T-cell (primary cell): ENCODE measurements at regions not wholly inside any gene's neighbourhood (a gene's known extent, or its start where the extent isn't known, plus 50 kb on each side); places are given as distances from the start of the nearest gene placed in this dataset.

Experiments used
- ATAC-seq, 4 experiments: fragments of 200-7000 bp in 3 of 4; fragments of 150-1000 bp in 1 of 4; cut with Tn5 transposase; replicated peaks in 1 of 4; 1 replicate in 3 of 4; 2 replicates in 1 of 4; pipeline ENCODE4 v1.10.0; 2021; ENCODE audit warnings: moderate library complexity in 3 of 4, mild to moderate bottlenecking in 2 of 4, moderate number of reproducible peaks in 1 of 4
- CTCF ChIA-PET, 2 donors: fragments of 300-600 bp; sonication (Branson Sonifier 250); formaldehyde crosslinking; loops; one replicate each; lab custom pipeline; 2022; ENCODE audit warnings: antibody characterized with exemption in 2 of 2; lab: Charles Lee
- POLR2A ChIA-PET, 2 donors: fragments of 300-600 bp; sonication (Branson Sonifier 250); formaldehyde crosslinking; loops; one replicate each; lab custom pipeline; 2022; ENCODE audit warnings: antibody characterized with exemption in 2 of 2; lab: Charles Lee
- DNase-seq, 35 experiments: peaks; one replicate each; pipeline versions ENCODE4 v3.0.0 to v3.0.0-alpha.2; 2013 to 2023
- H3K27ac ChIP-seq: one replicate; pipeline ENCODE4 v1.5.1; 2013; ENCODE audit warnings: low read length
- H3K27me3 ChIP-seq, 2 experiments: replicated peaks in 1 of 2; 1 replicate in 1 of 2; 2 replicates in 1 of 2; pipeline versions ENCODE4 v1.6.1 to v1.7.0; 2013; ENCODE audit warnings: low read length in 1 of 2, mixed read lengths in 1 of 2; ENCODE audit not compliant: control insufficient read depth in 2 of 2, insufficient read depth in 2 of 2; ENCODE audit errors: extremely low read depth in 1 of 2
- H3K36me3 ChIP-seq, 2 donors: 1 replicate in 1 of 2; 2 replicates in 1 of 2; pipeline versions ENCODE4 v1.6.1 to v1.7.0; 2013; ENCODE audit warnings: low read length in 1 of 2; ENCODE audit not compliant: control insufficient read depth in 2 of 2, insufficient read depth in 1 of 2; ENCODE audit errors: extremely low read depth in 1 of 2
- H3K4me1 ChIP-seq, 2 experiments: 1 replicate in 1 of 2; 2 replicates in 1 of 2; pipeline versions ENCODE4 v1.6.1 to v1.7.0; 2013; ENCODE audit warnings: low read length in 2 of 2, mixed read lengths in 1 of 2; ENCODE audit not compliant: insufficient read depth in 2 of 2, control insufficient read depth in 1 of 2; ENCODE audit errors: extremely low read depth in 1 of 2
- H3K4me3 ChIP-seq, 2 donors: 1 replicate in 1 of 2; 2 replicates in 1 of 2; pipeline versions ENCODE4 v1.5.1 to v1.7.0; 2013; ENCODE audit warnings: mild to moderate bottlenecking in 2 of 2, low read length in 1 of 2, moderate library complexity in 1 of 2; ENCODE audit not compliant: control insufficient read depth in 1 of 2; ENCODE audit errors: extremely low read depth in 1 of 2
- H3K9me3 ChIP-seq: 2 replicates; pipeline ENCODE4 v1.7.0; 2013
- H3K27ac Mint-ChIP-seq, 2 donors: one replicate each; pipeline ENCODE4 v1.8.0; 2020 to 2021; ENCODE audit warnings: mild to moderate bottlenecking in 2 of 2, mixed read lengths in 2 of 2
- H3K27me3 Mint-ChIP-seq, 2 donors: one replicate each; pipeline ENCODE4 v1.8.0; 2021 to 2022; ENCODE audit warnings: mixed read lengths in 2 of 2
- H3K36me3 Mint-ChIP-seq: one replicate; pipeline ENCODE4 v1.8.0; 2021; ENCODE audit warnings: mixed read lengths
- H3K4me1 Mint-ChIP-seq, 3 donors: one replicate each; pipeline ENCODE4 v1.8.0; 2020 to 2022; ENCODE audit warnings: mixed read lengths in 3 of 3, mild to moderate bottlenecking in 1 of 3
- H3K4me3 Mint-ChIP-seq, 3 donors: one replicate each; pipeline ENCODE4 v1.8.0; 2020 to 2022; ENCODE audit warnings: mild to moderate bottlenecking in 3 of 3, mixed read lengths in 3 of 3, moderate library complexity in 3 of 3
- H3K9me3 Mint-ChIP-seq, 3 donors: one replicate each; pipeline ENCODE4 v1.8.0; 2020 to 2022; ENCODE audit warnings: mixed read lengths in 3 of 3
- WGBS: methylation state at CpG from one replicate; pipeline ENCODE4 v1.1.5; 2013; ENCODE audit warnings: missing lambda C conversion rate; ENCODE audit not compliant: insufficient coverage; 5-methylcytosine and 5-hydroxymethylcytosine counted together

- no peaks in the 10 kb centered on the region for H3K4me1 ChIP-seq
- H3K4me3 ChIP-seq, result no peak overlapping the region
- Mint-ChIP-seq H3K9me3 (no peaks in the 10 kb centered on the region), H3K36me3 (no peaks in the 10 kb centered on the region), H3K27ac (no peak overlapping the region), H3K27me3 (no peaks in the 10 kb centered on the region), H3K4me1 (no peaks in the 10 kb centered on the region), H3K4me3 (no peak overlapping the region)
- POLR2A ChIA-PET, result no interaction called here
- CTCF ChIA-PET, result no interaction called here
- no peak for ATAC-seq
- WGBS, result no CpG with 5 or more reads among the region's 2 CpGs
- H3K36me3 ChIP-seq, result no peaks in the 10 kb centered on the region
- H3K27ac ChIP-seq, result no peak overlapping the region
- no peak for DNase-seq
- no peaks in the 10 kb centered on the region for H3K9me3 ChIP-seq
- H3K27me3 ChIP-seq, result no peaks in the 10 kb centered on the region
Observed at GRCh38 chr12:42801271-42801670, 211.7 kb upstream of the PRICKLE1 start.

GRCh38 chr12:42799966-42800365, 210.4 kb upstream of the PRICKLE1 start:
- Histone ChIP-seq H3K36me3 (no peaks in the 10 kb centered on the region), H3K27ac (no peak overlapping the region), H3K4me3 (no peak overlapping the region), H3K4me1 (no peaks in the 10 kb centered on the region), H3K27me3 (no peaks in the 10 kb centered on the region), H3K9me3 (no peaks in the 10 kb centered on the region)
- ATAC-seq (no peak), DNase-seq (no peak)
- no peaks in the 10 kb centered on the region for H3K36me3 Mint-ChIP-seq
- no peaks in the 10 kb centered on the region for H3K27me3 Mint-ChIP-seq
- no peaks in the 10 kb centered on the region for H3K4me1 Mint-ChIP-seq
- H3K4me3 Mint-ChIP-seq, result no peak overlapping the region
- H3K27ac Mint-ChIP-seq, result no peak overlapping the region
- CTCF ChIA-PET, result no interaction called here
- peaks cover 0 to 3% (median 0%) of the 10 kb centered on the region in 3 donors for H3K9me3 Mint-ChIP-seq
- POLR2A ChIA-PET, result no interaction called here
- no CpG with 5 or more reads among the region's 1 CpG for WGBS

GRCh38 chr12:42798811-42799438, 209.4 kb upstream of the PRICKLE1 start:
- ChIA-PET CTCF (no interaction called here), POLR2A (no interaction called here)
- peaks cover 0 to 3% (median 0%) of the 10 kb centered on the region in 3 donors for H3K9me3 Mint-ChIP-seq
- H3K27me3 Mint-ChIP-seq, result no peaks in the 10 kb centered on the region
- no peaks in the 10 kb centered on the region for H3K9me3 ChIP-seq
- no peak overlapping the region for H3K4me3 ChIP-seq
- no peaks in the 10 kb centered on the region for H3K4me1 ChIP-seq
- no peaks in the 10 kb centered on the region for H3K36me3 ChIP-seq
- DNase-seq (no peak), ATAC-seq (no peak)
- 90% methylated on average over 1 of the region's 2 CpGs for WGBS
- no peak overlapping the region for H3K4me3 Mint-ChIP-seq
- no peak overlapping the region for H3K27ac Mint-ChIP-seq
- H3K36me3 Mint-ChIP-seq, result no peaks in the 10 kb centered on the region
- no peaks in the 10 kb centered on the region for H3K27me3 ChIP-seq
- no peak overlapping the region for H3K27ac ChIP-seq
- no peaks in the 10 kb centered on the region for H3K4me1 Mint-ChIP-seq

- no peak for ATAC-seq
Observed at GRCh38 chr12:42794806-42795205, 205.3 kb upstream of the PRICKLE1 start.

GRCh38 chr12:42793166-42793565, 203.6 kb upstream of the PRICKLE1 start:
- no peaks in the 10 kb centered on the region for H3K36me3 Mint-ChIP-seq
- ChIA-PET CTCF (no interaction called here), POLR2A (no interaction called here)
- no peaks in the 10 kb centered on the region for H3K4me1 Mint-ChIP-seq
- Histone ChIP-seq H3K27me3 (no peaks in the 10 kb centered on the region), H3K4me3 (no peak overlapping the region), H3K4me1 (no peaks in the 10 kb centered on the region), H3K36me3 (no peaks in the 10 kb centered on the region), H3K27ac (no peak overlapping the region), H3K9me3 (no peaks in the 10 kb centered on the region)
- H3K27ac Mint-ChIP-seq, result no peak overlapping the region
- H3K27me3 Mint-ChIP-seq, result peaks cover 0 to 3% of the 10 kb centered on the region in 2 donors
- no peak overlapping the region for H3K4me3 Mint-ChIP-seq
- DNase-seq (no peak), ATAC-seq (no peak)
- no CpG with 5 or more reads among the region's 1 CpG for WGBS
- peaks cover 0 to 3% (median 0%) of the 10 kb centered on the region in 3 donors for H3K9me3 Mint-ChIP-seq

More at GRCh38 chr12:42794806-42795205, 205.3 kb upstream of the PRICKLE1 start:
- no CpG with 5 or more reads among the region's 2 CpGs for WGBS
- no peaks in the 10 kb centered on the region for H3K4me1 Mint-ChIP-seq
- POLR2A ChIA-PET, result no interaction called here
- CTCF ChIA-PET, result no interaction called here
- peaks cover 0 to 3% (median 0%) of the 10 kb centered on the region in 3 donors for H3K9me3 Mint-ChIP-seq
- Histone ChIP-seq H3K4me3 (no peak overlapping the region), H3K4me1 (no peaks in the 10 kb centered on the region), H3K36me3 (no peaks in the 10 kb centered on the region), H3K27ac (no peak overlapping the region), H3K27me3 (no peaks in the 10 kb centered on the region), H3K9me3 (no peaks in the 10 kb centered on the region)
- no peak overlapping the region for H3K27ac Mint-ChIP-seq
- H3K27me3 Mint-ChIP-seq, result peaks cover 0 to 3% of the 10 kb centered on the region in 2 donors
- H3K4me3 Mint-ChIP-seq, result no peak overlapping the region
- H3K36me3 Mint-ChIP-seq, result no peaks in the 10 kb centered on the region
- no peak for DNase-seq

DNA sequence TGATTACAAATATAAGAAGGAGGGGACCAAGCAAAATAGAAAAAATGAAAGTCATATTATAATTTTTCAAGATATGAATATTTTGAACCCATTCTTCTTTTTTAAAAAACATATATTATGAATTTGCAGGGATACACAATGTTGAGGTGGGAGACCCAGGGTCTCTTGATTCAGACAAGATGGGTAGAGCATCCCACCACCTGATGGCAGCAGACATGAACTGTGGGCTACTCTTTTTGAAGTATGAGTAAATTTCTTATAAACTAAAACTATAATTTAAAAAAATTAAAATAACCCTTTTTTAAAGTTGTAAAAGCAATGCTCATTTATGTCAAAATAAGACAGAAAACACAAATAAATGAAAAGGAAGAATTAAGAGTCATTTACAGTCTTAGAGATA, 202.7 kb upstream of the PRICKLE1 start:
- Mint-ChIP-seq H3K4me1 (no peaks in the 10 kb centered on the region), H3K9me3 (peaks cover 0 to 3% (median 0%) of the 10 kb centered on the region in 3 donors), H3K36me3 (no peaks in the 10 kb centered on the region), H3K27ac (no peak overlapping the region), H3K4me3 (no peak overlapping the region), H3K27me3 (peaks cover 0 to 3% of the 10 kb centered on the region in 2 donors)
- no peak for ATAC-seq
- Histone ChIP-seq H3K4me1 (no peaks in the 10 kb centered on the region), H3K36me3 (no peaks in the 10 kb centered on the region), H3K4me3 (no peak overlapping the region), H3K27ac (no peak overlapping the region), H3K27me3 (no peaks in the 10 kb centered on the region), H3K9me3 (no peaks in the 10 kb centered on the region)
- no peak for DNase-seq
- ChIA-PET CTCF (no interaction called here), POLR2A (no interaction called here)

GRCh38 chr12:42791399-42791798, 201.9 kb upstream of the PRICKLE1 start:
- Mint-ChIP-seq H3K4me3 (no peak overlapping the region), H3K27me3 (peaks cover 0 to 3% of the 10 kb centered on the region in 2 donors), H3K4me1 (no peaks in the 10 kb centered on the region), H3K9me3 (peaks cover 0 to 3% (median 0%) of the 10 kb centered on the region in 3 donors), H3K36me3 (no peaks in the 10 kb centered on the region), H3K27ac (no peak overlapping the region)
- no peaks in the 10 kb centered on the region for H3K4me1 ChIP-seq
- H3K4me3 ChIP-seq, result no peak overlapping the region
- no CpG with 5 or more reads among the region's 3 CpGs for WGBS
- CTCF ChIA-PET, result no interaction called here
- ATAC-seq (no peak), DNase-seq (no peak)
- no peaks in the 10 kb centered on the region for H3K36me3 ChIP-seq
- no peaks in the 10 kb centered on the region for H3K9me3 ChIP-seq
- POLR2A ChIA-PET, result no interaction called here
- H3K27me3 ChIP-seq, result no peaks in the 10 kb centered on the region
- no peak overlapping the region for H3K27ac ChIP-seq
